A549 (cell line): ENCODE measurements at regions not wholly inside any gene's neighbourhood (a gene's known extent, or its start where the extent isn't known, plus 50 kb on each side); places are given as distances from the start of the nearest gene placed in this dataset.
A peak's percentile ranks its signal among the peaks of the same experiment; 100 is the strongest.
"Not testable (repeated sequence)": the region's sequence is repeated elsewhere in the genome, so short reads cannot be mapped to it uniquely, and the experiment has no call there.

Source experiments
- ATAC-seq, 2 experiments: fragments of 200-7000 bp in 1 of 2; fragments of >200 bp in 1 of 2; cut with Nextera tagmentation in 1 of 2; cut with Tn5 transposase in 1 of 2; 3 replicates each; pipeline versions ENCODE4 v1.8.0 to v1.9.1; 2018 to 2020; ENCODE audit warnings: mild to moderate bottlenecking in 1 of 2, moderate library complexity in 1 of 2
- CTCF ChIA-PET: fragments of 300-600 bp; sonication (Branson Sonifier 250); formaldehyde crosslinking; extraction: SDS; loops from one replicate; lab custom pipeline; 2021; ENCODE audit warnings: antibody characterized with exemption, inconsistent platforms; lab: Yijun Ruan, JAX
- POLR2A ChIA-PET: fragments of 350-600 bp; formaldehyde crosslinking; extraction: SDS; loops from one replicate; lab custom pipeline; 2021; ENCODE audit warnings: antibody characterized with exemption, inconsistent platforms; lab: Yijun Ruan, JAX
- DNase-seq, 2 experiments: peaks; one replicate each; pipeline versions ENCODE4 v3.0.0 to v3.0.0-alpha.2; 2011 to 2016; ENCODE audit warnings: low read depth in 1 of 2, low spot score in 1 of 2
- FAIRE-seq: peaks from 2 replicates; lab custom pipeline; 2011; peaks lifted over from hg19 to GRCh38; lab: Jason Lieb, UNC
- H3K27ac ChIP-seq, 2 experiments: fragments of >200 bp; sonication (Bioruptor Twin); formaldehyde crosslinking; 3 replicates each; pipeline ENCODE4 v1.5.1; 2016 to 2017
- H3K4me1 ChIP-seq: fragments of >200 bp; sonication (Bioruptor Twin); formaldehyde crosslinking; 3 replicates; pipeline ENCODE4 v1.6.1; 2016
- H3K4me2 ChIP-seq: fragments of >200 bp; sonication (Bioruptor Twin); formaldehyde crosslinking; 3 replicates; pipeline ENCODE4 v1.6.1; 2016
- H3K4me3 ChIP-seq: fragments of >200 bp; sonication (Bioruptor Twin); formaldehyde crosslinking; 3 replicates; pipeline ENCODE4 v1.5.1; 2016
- H3K9me3 ChIP-seq: fragments of >200 bp; sonication (Bioruptor Twin); formaldehyde crosslinking; 3 replicates; pipeline ENCODE4 v1.6.1; 2016
- CBX2 ChIP-seq: fragments of 200-600 bp; sonication (generic); IDR thresholded peaks from 2 replicates; pipeline ENCODE4 v1.6.1; 2016; ENCODE audit warnings: low read depth, mild to moderate bottlenecking, borderline replicate concordance
- CBX8 ChIP-seq: fragments of 200-600 bp; sonication (generic); IDR thresholded peaks from 2 replicates; pipeline ENCODE4 v1.6.1; 2016
- CHD2 ChIP-seq: fragments of 150-350 bp; IDR thresholded peaks from 2 replicates; pipeline ENCODE4 v1.6.1; 2014; ENCODE audit warnings: low read length; ENCODE audit not compliant: partially characterized antibody
- EHF ChIP-seq: fragments of 250-450 bp; sonication (Bioruptor Pico); IDR thresholded peaks from 2 replicates; pipeline ENCODE4 v1.5.0; 2020; ENCODE audit warnings: mild to moderate bottlenecking
- HOXA7 ChIP-seq: fragments of 250-450 bp; sonication (Bioruptor Pico); IDR thresholded peaks from 2 replicates; pipeline ENCODE4 v1.5.0; 2020; ENCODE audit warnings: mild to moderate bottlenecking, moderate library complexity
- KDM1A ChIP-seq: fragments of 200-600 bp; sonication (generic); IDR thresholded peaks from 2 replicates; pipeline ENCODE4 v1.6.1; 2016; ENCODE audit warnings: low read depth, mild to moderate bottlenecking
- MAZ ChIP-seq: fragments of 150-350 bp; IDR thresholded peaks from 2 replicates; pipeline ENCODE4 v1.6.1; 2014; ENCODE audit warnings: antibody characterized with exemption, low read depth, low read length, borderline replicate concordance
- MYC ChIP-seq: IDR thresholded peaks from 2 replicates; pipeline ENCODE4 v1.6.1; 2012; ENCODE audit warnings: mild to moderate bottlenecking, inconsistent platforms, low read length, improper control_type of control experiment, borderline replicate concordance
- NPAS2 ChIP-seq: fragments of 250-450 bp; sonication (Bioruptor Pico); IDR thresholded peaks from 2 replicates; pipeline ENCODE4 v1.8.0; 2022; ENCODE audit warnings: mild to moderate bottlenecking, moderate library complexity, borderline replicate concordance
- RARB ChIP-seq: fragments of 250-450 bp; sonication (Bioruptor Pico); IDR thresholded peaks from 2 replicates; pipeline ENCODE4 v1.8.0; 2021; ENCODE audit warnings: mild to moderate bottlenecking, moderate library complexity
- ZC3H11A ChIP-seq: fragments of 450-650 bp; IDR thresholded peaks from 2 replicates; pipeline ENCODE4 v1.6.1; 2014; ENCODE audit warnings: antibody characterized with exemption, mild to moderate bottlenecking
- WGBS: methylation state at CpG from one replicate; pipeline ENCODE4 v1.1.6; 2017; ENCODE audit errors: missing lambda C conversion rate; 5-methylcytosine and 5-hydroxymethylcytosine counted together
- TF ChIP-seq, protein P1 (sequence below): IDR thresholded peaks from 2 replicates; pipeline ENCODE4 v1.6.1; 2012
- TF ChIP-seq, protein P2 (sequence below): fragments of 200-600 bp; sonication (generic); IDR thresholded peaks from 2 replicates; pipeline ENCODE4 v1.6.1; 2016; ENCODE audit warnings: antibody characterized with exemption, mild to moderate bottlenecking, moderate library complexity
- TF ChIP-seq, protein P3 (sequence below): fragments of 450-650 bp; IDR thresholded peaks from 2 replicates; pipeline ENCODE4 v1.6.1; 2014; ENCODE audit warnings: antibody characterized with exemption

GRCh38 chrX:13376857-13377549 lies 57.1 kb upstream of the ATXN3L start:
- TF ChIP-seq KDM1A = no peak
- TF ChIP-seq EHF (CRISPR knock-in tag) = no peak
- ChIA-PET CTCF (interaction anchor here (1.2 kb wide), 1 partner anchor 111 kb away, joined by 3 read pairs; no protein-coding TSS in a partner anchor), POLR2A (no interaction called here)
- Histone ChIP-seq H3K4me3 (no peak overlapping the region), H3K4me2 (no peak overlapping the region), H3K27ac (peak overlapping the region; percentile 19 to 25; a peak in 3 of 6 replicates), H3K9me3 (no peaks in the 10 kb centered on the region), H3K4me1 (peaks cover 9% of the 10 kb centered on the region; the same call in 2 of the 3 replicates)
- ATAC-seq (no peak), FAIRE-seq (no peak), DNase-seq (no peak)
- 71% methylated on average over 9 of the region's 9 CpGs for WGBS

- CTCF ChIA-PET, H3K4me2 ChIP-seq, FAIRE-seq, H3K9me3 ChIP-seq, H3K4me3 ChIP-seq, DNase-seq, POLR2A ChIA-PET, ATAC-seq, H3K4me1 ChIP-seq, H3K27ac ChIP-seq: not testable (repeated sequence)
- 85% methylated on average over 8 of the region's 8 CpGs for WGBS
Measured at GRCh38 chrX:13375596-13375995, 55.7 kb upstream of the ATXN3L start.

DNA sequence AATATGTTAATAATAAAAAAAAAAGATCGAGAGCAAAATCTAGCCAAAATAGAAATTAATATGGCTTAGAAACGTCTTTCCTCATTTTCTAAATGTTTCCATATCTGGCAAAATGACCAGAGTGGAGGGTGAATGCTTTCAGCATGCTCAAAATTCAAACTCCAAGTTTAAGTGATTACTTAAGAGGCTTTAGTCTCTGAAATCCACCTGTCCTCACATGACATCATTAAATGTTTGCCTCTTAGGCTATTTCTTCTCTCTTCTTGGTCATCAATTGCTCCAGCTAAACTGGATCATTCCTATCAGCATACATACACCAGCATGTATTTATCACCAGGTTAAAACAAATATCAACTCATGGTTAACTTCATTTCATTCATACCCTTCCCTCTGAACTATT lies 54.5 kb upstream of the ATXN3L start:
- DNase-seq (no peak), ATAC-seq (no peak), FAIRE-seq (no peak)
- Histone ChIP-seq H3K9me3 (no peaks in the 10 kb centered on the region), H3K4me3 (no peak overlapping the region), H3K4me2 (no peak overlapping the region), H3K4me1 (peaks cover 9% of the 10 kb centered on the region; the same call in 2 of the 3 replicates), H3K27ac (no peak overlapping the region)
- 64% methylated on average over 2 of the region's 2 CpGs for WGBS
- CTCF ChIA-PET = no interaction called here
- TF ChIP-seq, protein P1, sequence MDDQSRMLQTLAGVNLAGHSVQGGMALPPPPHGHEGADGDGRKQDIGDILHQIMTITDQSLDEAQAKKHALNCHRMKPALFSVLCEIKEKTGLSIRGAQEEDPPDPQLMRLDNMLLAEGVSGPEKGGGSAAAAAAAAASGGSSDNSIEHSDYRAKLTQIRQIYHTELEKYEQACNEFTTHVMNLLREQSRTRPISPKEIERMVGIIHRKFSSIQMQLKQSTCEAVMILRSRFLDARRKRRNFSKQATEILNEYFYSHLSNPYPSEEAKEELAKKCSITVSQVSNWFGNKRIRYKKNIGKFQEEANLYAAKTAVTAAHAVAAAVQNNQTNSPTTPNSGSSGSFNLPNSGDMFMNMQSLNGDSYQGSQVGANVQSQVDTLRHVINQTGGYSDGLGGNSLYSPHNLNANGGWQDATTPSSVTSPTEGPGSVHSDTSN = no peak
- TF ChIP-seq CHD2 (no peak), CBX8 (no peak)
- TF ChIP-seq, protein P2, sequence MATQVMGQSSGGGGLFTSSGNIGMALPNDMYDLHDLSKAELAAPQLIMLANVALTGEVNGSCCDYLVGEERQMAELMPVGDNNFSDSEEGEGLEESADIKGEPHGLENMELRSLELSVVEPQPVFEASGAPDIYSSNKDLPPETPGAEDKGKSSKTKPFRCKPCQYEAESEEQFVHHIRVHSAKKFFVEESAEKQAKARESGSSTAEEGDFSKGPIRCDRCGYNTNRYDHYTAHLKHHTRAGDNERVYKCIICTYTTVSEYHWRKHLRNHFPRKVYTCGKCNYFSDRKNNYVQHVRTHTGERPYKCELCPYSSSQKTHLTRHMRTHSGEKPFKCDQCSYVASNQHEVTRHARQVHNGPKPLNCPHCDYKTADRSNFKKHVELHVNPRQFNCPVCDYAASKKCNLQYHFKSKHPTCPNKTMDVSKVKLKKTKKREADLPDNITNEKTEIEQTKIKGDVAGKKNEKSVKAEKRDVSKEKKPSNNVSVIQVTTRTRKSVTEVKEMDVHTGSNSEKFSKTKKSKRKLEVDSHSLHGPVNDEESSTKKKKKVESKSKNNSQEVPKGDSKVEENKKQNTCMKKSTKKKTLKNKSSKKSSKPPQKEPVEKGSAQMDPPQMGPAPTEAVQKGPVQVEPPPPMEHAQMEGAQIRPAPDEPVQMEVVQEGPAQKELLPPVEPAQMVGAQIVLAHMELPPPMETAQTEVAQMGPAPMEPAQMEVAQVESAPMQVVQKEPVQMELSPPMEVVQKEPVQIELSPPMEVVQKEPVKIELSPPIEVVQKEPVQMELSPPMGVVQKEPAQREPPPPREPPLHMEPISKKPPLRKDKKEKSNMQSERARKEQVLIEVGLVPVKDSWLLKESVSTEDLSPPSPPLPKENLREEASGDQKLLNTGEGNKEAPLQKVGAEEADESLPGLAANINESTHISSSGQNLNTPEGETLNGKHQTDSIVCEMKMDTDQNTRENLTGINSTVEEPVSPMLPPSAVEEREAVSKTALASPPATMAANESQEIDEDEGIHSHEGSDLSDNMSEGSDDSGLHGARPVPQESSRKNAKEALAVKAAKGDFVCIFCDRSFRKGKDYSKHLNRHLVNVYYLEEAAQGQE = no peak
- POLR2A ChIA-PET = no interaction called here

DNA sequence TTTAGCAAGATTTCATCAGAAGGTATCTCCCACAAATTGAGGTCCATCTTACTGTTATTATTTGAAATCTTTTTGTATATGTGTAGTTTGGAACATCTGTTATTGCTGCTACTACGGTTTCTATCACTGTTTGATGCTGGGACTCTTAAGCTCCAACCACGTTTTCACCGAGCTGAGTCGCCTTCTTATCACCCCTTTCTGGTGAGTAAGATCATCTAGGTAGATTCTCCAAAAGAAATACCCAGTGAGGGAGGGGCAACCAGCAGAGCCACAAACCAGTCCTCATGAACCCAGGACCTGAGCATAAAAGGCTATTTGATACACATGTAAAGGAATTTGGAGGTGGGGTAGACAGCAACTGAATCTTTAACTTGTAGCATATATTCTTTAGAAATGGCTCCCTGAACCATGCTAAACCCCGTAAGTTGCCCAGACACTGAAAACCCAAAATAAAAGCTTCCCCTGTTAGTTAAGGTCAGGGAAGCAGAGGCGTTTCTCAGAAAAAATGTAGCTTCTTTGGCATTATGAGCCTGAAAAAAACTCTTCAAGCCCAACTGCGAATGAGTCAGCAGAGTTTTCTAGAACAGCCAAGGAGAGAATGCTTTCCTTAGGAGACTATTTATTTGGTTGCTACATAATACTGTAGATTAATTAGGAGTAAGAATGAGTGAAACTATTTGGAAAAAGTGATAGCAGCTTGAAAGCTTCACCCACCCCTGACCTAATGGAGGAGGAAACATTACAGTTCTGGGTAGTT lies 53.8 kb upstream of the ATXN3L start:
- no peak for DNase-seq
- Histone ChIP-seq H3K27ac (peak overlapping the region in 1 of 2 experiments; percentile 35; a peak in 2 of 6 replicates), H3K4me2 (no peak overlapping the region), H3K9me3 (no peaks in the 10 kb centered on the region), H3K4me1 (peaks cover 9% of the 10 kb centered on the region; the same call in 2 of the 3 replicates), H3K4me3 (no peak overlapping the region)
- WGBS = 83% methylated on average over 7 of the region's 7 CpGs
- FAIRE-seq = peak; percentile 73
- CTCF ChIA-PET = no interaction called here
- no peak for ATAC-seq
- POLR2A ChIA-PET = no interaction called here
- no peak for TF ChIP-seq ZC3H11A
- no peak for TF ChIP-seq HOXA7 (CRISPR knock-in tag)
- no peak for TF ChIP-seq RARB (CRISPR knock-in tag)
- no peak for TF ChIP-seq MAZ
- TF ChIP-seq, protein P3, sequence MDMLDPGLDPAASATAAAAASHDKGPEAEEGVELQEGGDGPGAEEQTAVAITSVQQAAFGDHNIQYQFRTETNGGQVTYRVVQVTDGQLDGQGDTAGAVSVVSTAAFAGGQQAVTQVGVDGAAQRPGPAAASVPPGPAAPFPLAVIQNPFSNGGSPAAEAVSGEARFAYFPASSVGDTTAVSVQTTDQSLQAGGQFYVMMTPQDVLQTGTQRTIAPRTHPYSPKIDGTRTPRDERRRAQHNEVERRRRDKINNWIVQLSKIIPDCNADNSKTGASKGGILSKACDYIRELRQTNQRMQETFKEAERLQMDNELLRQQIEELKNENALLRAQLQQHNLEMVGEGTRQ = no peak
- no peak for TF ChIP-seq NPAS2 (CRISPR knock-in tag)
- TF ChIP-seq MYC = no peak
- no peak for TF ChIP-seq CBX2
